GM19397 (cell line): ENCODE measurements at regions not wholly inside any gene's neighbourhood (a gene's known extent, or its start where the extent isn't known, plus 50 kb on each side); places are given as distances from the start of the nearest gene placed in this dataset.

Source experiments
- ATAC-seq: cut with Tn5 transposase; IDR thresholded peaks from one replicate; pipeline ENCODE4 v1.9.1; 2021; ENCODE audit warnings: mild to moderate bottlenecking, moderate library complexity; ENCODE audit not compliant: unreplicated experiment

DNA sequence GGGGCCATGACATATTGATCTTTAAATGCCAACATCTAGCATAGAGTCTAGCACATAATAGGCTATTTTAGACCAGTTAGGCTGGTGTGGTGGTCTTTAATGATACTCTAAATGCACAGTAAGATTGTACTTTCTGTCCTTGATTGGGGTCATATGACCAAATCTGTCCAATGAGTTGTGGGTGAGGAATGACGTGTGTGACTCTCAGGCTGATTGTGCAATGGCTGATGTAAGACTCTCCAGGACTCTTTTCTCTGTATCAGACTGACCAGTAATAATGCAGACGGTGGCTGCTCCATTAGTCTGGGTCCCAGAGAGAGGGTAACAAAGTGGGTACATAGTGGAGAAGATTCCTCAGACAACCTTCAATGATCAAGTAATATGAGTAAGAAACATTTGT lies 541.6 kb upstream of the CAMK1G start:
- no peak for ATAC-seq

DNA sequence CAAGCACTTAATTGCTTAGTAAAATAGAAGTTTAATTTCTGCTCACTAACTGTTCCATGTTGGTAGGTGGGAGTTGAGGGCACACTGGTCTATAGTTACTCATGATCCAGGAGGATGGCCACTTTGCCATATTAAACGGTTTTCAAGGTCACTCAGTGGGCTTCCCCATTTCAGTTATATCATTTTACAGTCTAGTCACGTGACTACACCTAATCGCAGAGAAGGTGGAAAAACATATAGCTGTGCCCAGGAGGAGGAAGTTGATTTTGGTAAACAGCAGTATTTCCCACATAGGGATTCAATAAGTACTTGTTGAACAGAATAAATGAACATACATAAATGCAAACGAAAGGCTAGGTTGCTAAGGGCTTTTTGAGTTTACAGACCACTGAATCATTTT lies 541.1 kb upstream of the CAMK1G start:
- ATAC-seq = no peak

DNA sequence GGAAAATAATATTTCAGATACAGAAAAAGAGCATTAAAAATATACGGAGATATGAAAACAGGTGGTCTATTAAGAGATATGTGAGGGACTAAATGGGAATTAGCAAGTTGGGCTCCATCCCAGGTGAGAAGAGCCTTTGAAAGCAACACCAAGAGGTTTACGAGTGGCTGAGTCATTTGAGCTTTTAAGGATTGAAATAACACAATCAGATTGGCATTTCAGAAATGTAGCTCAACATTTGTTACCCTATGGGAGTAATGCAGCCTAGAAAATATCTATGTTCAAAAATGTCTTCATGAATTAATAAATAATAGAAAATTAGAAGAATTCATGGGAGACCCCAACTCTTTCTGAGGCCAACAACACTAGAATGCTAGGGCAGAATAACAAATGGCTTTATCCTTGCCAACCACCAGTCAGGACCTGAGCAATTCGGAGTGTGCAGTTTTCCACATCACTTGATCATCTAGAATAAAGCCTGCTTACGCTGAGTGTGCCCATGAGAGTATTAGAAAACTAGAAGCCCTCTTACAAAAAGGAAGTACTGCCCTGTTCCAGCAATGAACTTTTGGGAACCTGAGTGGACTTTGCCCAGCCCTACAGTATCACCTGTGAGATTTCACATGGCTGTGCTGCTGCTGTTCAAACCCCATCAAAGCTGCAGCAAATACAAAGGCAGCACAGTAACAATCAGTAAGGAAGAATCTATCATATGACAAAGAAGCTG lies 538.0 kb upstream of the CAMK1G start:
- ATAC-seq = no peak

DNA sequence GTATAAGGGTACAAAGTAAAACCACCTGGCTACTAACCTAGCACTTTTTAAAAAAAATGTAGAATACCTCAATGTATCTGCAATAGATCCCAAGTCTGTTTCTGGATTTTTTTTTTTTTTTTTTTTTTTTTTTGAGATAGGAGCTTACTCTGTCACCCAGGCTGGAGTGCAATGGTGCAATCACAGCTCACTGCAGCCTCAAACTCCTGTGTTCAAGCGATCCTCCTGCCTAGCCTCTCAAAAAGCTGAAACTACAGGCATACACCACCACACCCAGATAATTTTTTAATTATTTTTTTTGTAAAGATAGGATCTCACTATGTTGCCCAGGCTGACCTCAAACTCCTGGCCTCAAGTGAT lies 537.5 kb upstream of the CAMK1G start:
- ATAC-seq = no peak

DNA sequence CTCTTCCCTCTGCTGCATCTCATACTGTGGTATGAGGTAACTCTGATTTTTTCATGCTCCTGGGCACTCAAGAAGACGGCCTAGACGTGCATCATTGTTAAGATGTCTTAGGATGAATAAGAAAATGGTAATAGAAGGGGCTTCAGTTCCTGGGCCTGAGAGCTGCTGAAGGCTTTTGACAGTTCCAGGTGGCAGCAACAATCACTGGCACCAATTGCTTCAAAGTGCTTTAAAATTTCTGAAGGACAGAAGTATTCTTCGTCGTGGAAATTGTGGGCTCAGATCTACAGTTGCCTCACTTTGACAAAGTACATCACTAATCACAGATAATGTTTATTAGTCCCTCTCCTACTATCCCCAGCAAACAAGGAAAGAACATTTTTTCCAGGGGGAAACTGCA lies 536.6 kb upstream of the CAMK1G start:
- no peak for ATAC-seq

DNA sequence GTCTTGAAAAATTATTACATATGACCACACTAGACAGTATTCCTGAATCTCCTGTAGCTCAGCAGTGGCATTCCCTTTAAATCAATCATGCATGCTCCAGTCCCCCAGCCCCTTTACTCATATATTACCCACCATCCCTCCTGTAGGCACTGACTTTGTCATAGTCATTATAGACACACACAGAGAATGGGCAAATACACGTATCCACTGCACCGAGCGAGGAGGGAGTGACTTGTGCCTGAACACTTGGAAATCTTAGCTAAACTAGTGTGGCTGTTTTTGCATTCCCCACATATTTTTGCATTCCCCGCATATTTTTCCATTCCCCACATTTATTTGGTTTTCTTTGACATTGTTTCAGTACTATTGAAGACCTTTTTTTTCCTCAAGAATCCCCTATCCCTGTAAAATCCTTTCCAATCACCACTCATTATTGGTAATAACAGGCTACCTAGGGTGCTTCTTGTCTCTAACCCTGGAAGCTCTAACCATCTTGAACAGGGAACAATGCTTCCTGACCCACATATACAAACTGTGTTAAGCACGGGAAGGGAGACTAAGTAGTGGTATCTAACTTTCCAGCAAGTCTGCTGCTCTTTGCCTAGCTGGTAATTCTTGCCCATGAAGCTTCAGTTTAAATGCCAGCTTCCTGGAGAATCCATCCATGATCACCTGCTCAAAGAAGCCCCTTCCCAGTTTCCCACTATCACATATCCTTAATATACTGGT lies 534.4 kb upstream of the CAMK1G start:
- no peak for ATAC-seq

DNA sequence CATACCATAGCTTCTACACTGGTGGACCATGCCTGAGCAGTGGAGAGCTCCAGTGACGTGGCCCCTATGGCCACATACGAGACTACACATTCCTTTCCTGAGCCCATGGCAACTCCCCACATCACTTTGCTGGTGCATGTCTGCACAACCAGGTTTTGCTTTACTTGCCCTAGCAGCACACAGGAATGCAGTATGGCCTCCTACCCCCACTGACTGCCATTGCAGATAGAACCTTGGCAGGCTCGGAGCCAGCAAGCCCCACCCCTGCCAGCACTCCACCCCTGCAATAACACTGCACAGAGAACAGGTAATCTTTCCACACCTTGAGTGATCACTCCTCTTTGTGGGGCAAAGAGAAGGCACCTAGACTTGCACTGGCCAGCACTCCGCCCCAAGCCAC lies 531.9 kb upstream of the CAMK1G start:
- no peak for ATAC-seq

DNA sequence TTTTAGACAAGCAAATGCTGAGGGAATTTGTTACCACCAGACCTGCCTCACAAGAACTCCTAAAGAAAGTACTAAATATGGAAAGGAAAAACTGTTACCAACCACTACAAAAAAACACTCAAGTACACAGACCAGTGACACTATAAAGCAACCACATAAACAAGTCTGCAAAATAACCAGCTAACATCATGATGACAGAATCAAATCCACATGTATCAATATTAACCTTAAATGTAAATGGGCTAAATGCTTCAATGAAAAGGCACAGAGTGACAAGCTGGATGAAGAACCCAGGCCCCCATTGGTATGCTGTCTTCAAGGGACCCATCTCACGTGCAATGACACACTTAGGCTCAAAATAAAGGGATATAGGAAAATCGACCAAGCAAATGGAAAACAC lies 529.9 kb upstream of the CAMK1G start:
- ATAC-seq = no peak

DNA sequence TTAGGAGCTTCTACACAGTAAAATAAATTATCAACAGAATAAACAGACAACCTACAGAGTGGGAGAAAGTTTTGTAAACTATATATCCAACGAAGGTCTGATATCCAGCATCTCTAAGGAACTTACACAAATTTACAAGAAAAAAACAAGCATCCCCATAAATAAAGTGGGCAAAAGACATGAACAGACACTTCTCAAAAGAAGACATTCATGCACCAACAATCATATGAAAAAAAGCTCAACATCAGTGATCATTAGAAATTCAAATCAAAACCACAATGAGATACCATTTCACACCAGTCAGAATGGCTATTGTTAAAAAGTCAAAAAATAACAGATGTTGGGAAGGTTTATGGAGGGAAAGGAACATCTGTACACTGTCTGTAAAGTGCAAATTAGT lies 526.4 kb upstream of the CAMK1G start:
- no peak for ATAC-seq

DNA sequence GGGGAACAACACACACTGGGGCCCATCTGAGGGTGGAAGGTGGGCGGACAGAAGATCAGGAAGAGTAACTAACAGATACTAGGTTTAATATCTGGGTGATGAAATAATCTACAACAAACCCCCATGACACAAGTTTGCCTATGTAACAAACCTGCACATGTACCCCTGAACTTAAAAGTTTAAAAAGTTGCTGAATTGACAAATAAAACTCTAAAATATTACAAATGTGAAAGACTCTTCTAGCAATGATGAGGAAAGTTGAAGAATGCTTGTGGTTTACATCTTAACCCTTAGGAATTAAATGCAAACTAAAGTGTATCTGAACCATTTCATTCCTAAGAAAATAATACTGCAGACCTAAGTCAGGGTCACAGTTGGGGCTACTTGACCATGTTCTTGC lies 525.6 kb upstream of the CAMK1G start:
- ATAC-seq = no peak

DNA sequence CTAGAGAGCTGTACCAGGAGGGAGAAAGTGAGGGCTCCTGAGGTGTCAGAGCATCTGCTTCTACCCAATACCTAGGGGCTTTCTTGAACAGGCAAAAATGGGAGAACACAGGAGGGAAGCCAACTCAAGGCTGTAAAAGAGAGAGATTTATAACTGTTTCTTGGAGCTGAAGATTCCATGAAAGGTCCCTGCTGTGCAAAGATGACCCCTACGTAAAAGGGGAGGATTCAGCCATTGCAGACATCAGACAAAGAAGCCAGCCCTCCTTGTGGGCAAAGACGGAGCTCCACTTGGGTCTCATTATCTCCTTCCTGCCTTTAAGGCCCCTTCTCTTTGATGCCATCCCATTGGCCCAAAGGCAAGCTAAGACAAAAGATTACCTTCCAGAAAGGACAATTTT lies 524.1 kb upstream of the CAMK1G start:
- ATAC-seq = no peak

DNA sequence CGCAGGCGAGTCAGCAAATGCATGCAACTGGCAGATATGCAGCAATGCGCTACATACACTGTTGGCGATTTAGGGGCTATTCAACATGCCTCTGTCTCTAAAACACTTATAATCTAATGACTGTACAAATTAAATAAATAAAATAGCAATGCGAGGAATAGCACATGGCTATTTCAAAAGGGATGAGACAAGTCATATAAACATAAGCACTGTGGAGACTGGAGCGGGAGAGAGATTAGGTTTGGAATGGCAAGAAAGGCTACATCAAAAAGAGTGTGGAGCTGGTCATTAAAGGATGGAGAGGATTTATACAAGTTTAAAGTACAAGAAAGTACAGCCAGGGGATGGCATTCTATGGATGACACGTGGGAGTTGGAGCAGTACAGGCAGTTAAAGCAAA lies 523.5 kb upstream of the CAMK1G start:
- ATAC-seq = no peak

DNA sequence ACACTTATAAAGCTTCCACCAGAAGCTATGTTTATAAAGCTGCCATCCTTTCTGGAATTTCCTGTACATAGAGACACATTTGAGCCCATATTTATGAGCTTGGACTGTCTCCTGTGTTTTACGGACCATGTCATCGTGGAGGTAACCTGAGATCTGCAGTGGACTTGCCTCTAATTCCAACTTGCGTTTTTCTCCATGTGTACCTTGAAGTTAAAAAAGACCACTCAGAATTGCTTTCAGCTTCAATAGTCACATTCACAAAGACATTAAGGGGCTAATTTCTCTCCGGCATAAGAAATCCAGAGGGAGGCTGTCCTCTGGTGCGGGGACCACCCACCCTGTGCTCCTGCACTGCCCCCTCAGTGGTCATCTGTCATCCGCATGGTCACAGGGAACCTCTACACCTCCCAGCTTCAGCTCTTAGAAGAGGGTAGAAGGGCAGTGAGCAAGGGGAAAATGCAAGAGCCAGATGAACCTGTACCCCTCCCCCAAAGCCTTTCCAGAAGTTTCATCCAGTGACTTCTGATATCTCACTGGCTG lies 521.4 kb upstream of the CAMK1G start:
- ATAC-seq = no peak

DNA sequence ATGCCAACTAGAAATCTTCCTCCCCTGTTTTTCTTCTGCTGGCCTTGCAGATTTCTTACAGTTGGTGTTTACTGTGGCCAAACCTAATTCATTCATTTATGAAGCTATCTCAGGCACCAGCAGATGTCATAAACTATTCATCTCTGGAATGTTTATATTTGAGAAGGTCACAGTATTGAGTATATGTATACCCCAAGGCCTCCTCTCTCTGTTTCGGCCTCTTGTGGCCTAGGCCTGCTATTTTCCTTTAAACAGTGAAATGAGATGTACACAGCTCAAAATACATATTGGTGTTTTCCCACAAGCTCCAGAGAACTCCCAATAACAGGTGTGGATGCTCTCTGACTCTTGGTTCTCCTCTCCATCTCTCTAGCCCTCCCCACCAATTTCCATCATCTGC lies 520.7 kb upstream of the CAMK1G start:
- no peak for ATAC-seq

DNA sequence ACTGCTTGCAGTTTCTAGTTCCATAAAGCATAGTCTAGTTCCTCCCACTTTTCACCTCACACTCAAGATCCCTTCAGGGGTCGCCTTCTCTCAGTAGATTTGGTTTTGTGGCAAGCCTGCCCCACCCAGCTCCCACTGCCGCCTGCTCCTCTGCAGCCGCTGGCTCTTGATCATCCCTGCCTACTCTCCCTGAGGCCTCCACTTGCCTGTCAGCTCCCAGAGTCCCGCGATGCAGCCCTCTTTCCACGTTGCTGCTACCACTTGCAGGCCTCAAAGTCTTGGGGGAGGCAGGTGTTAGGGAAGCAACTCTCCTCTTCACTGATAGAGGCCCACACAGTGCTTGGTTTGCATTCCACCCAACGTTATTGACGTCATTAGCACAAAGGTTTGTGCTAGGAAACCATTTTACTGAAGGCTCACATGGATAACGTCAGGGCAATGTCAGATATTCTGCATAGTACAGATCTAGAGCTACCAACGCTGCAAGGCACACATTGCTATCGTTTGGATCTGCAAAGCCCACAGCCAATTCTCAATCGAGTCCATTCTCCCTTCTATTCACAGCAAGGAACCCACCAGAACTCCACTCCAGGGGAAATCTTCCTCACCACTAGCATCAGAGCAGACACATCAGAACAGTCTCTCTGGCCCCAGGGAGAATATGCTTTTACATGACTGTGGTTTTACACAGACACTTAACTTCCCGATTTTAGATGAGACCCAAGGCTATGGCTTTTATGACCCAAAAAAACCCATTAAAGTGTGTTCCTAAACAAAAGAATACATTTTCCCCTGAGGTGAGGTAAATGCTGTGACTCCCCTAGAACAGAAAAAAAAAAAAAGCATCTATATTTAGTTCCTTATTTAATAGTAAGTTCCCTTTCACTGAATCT lies 519.5 kb upstream of the CAMK1G start:
- ATAC-seq = no peak

DNA sequence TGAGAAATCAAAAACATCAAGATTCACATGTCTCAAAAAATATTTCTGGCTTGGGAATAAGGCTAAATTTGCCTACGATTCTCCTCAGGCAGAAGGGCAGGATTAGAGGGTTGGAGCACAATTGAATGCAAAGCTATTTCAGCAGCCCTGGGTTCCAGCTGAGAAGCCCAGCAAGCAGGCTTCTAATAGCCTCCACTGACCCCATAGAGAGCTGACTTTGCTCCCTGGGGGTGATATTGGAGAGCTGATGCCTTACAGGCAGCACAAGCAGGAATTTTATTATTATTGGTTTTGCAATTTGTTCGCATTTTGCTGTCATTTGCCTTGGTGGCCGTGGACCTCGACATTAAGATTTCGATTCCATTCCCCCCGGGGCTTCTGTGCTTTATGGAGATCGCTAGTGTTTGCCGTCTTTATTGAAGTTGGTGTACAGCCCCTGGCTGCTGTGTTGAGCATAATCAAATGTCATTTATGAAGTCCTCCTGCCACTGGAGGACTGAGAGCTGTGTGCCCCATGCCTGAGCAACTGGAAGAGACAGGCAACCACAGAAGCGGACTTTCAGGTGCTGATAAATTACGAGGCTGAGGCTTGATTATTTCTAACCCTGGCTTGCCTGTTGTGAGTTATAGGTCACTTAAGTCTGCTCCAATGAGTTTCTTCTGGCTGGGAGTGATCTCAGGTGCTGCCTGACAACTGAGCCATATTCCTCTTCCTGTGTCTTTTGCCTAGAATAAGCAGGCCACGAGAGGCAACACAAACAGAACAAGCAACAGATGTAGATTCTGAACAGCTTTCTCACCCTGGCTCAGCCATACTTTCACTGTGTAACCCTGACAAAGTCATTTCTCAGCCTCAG lies 518.4 kb upstream of the CAMK1G start:
- ATAC-seq = no peak

DNA sequence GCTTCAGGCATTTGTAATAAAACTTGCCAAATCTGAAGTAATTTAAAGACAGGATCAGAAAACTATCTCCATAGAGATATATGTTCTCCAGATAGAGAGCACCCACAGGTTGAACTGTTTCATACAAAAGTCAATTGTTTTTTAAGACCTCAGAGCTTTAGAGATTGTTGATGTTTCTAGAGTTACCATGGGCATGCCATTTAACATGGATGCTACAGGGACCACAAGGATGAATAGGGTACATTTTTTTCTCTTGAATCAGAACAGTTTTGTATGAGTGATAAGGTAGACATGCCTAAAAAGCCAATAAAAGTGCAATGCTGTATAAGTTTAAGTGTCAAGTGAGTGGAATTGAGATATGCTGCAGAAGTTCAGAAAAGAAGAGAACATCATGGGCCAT lies 511.0 kb upstream of the CAMK1G start:
- no peak for ATAC-seq

DNA sequence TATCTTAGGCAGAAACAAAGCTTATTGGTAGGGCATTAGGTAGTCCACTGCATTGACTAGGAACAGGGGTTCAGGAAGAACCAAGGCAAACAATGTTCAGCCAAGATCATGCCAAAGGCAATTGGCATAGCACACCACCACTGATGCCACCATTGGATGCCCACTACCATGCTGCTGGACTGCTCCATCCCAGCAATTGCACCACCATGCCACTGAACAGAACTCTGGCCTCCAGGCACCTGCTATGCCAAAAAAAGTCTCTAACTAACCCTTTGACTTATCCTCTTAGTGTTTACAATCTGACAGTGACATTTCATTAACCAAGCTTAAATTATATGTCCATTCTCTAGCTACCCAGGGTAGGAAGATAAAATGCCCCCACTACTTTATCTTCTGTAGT lies 509.6 kb upstream of the CAMK1G start:
- no peak for ATAC-seq

DNA sequence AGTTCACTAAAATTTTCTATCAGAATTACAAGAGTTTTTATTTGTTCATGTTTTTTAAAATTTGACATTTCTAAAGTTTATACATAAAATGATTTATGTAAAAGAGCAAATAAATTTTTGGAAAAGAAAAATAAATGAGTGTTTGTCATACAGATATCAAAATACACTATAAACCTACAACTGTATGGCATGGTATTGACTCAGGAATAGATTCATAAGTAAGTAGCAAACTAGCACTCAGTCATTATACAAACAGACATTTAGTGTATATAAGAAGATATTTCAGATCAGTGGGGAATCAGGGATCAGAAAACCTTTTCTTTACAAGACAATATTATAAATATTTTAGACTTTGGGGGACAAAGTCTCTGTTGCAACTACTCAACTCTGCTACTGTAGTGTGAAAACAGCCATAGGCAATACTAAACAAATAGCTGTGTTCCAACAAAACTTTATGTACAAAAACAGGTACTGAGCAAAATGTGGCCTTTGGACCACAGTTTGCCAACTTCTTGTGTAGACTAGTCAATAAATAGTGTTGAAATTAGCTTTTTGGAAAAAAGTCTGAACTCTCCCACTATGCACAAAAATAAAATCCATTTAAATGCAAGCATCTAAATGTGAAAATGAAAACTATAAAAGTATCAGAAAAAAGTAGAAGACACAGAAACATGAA lies 508.8 kb upstream of the CAMK1G start:
- no peak for ATAC-seq

DNA sequence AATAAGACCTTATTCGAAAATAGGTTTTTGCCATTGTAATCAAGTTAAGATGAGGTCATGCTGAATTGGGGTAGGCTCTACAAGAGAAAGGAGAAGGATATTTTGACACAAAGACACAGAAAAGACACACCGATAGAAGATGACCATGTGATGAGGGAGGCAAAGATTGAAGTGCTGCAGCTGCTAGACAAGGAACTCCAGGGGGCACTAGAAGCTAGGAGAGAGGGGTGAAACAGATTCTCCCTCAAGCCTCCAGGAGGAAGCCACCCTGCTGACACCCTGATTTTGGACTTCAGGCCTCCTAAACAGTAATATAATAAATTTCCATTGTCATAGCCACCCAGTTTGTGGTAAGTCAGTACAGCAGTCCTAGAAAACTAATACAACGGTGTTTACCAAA lies 506.8 kb upstream of the CAMK1G start:
- ATAC-seq = no peak
